HG03196 (cell line): ENCODE measurements at regions not wholly inside any gene's neighbourhood (a gene's known extent, or its start where the extent isn't known, plus 50 kb on each side); places are given as distances from the start of the nearest gene placed in this dataset.

Source experiments
- ATAC-seq: cut with Tn5 transposase; IDR thresholded peaks from one replicate; pipeline ENCODE4 v1.9.1; 2021; ENCODE audit not compliant: unreplicated experiment

DNA sequence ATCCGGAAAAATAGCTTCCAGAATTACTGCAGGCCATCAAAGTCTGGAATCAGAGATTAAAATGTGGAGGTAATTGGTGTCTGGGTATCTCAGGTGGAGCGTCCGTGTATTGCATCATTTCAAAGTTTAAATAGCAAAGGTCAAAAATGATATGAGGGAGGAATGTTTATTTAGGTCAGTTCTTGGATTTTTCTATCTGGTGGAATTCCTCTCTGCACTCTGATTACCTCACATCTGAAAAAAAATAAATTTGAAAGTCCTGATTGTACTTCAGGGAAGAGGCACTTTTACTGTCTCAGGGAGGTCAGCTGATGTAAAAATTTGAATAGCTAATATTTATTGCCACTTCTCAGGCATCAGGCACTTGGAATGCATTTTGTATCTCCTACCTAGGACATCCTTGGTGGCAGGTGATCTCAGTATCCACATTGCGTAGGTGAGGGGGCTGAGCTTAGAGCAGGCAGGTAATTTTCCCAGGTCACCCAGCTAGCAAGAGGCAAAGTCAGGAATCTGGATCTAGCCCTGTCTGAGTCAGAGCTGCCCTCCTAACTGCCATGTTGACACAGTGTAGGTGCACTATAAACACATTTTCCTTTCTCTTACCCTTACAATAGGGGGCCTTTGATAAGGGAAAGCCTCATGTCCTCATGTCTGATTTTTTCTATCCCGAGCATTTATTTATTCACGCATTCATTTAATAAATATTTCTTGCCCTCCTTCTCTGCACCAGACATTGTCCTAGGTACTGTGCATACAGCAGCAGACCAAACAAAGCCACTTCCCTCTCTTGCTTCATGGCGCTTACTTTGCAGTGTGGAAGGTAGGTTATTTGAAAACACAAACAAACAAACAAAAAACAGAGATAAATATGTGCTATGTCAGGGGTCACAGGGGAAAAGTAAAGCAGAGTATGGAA is 454.3 kb downstream of the HAPSTR1 start:
- ATAC-seq = no peak

DNA sequence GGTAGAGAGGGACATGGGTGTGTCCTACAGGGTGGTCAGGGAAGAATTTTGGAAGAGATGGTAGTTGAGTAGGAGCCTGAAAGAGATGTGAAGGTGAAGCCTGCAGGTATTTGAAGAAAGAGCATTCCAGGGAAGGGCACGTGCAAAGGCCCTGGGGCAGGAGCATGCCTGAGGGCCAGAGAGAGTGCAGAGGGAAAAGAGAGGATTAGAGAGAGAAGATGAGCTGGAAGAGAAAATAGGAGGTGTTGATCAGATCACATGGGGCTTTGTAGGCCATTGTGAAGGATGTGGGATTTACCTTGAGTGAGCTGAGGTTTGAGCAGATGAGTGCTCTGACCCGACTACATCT is 455.0 kb downstream of the HAPSTR1 start:
- no peak for ATAC-seq

DNA sequence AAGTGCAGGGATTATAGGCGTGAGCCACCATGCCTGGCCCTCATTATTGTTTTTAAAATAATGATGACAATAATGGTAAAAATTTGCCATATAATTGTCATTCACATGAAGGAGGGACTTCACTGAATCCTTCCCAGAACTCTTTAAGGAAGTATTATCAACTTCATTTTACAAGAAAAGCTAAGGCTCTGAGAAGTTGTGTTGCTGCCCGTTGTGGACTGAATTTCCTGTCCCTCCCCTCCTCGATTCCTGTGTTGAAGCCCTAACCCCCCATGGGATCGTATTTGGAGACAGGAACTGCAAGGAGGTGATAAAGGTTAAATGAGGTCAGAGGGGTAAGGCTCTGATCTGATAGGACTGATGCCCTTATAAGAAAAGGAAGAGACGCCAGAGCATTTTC is 458.0 kb downstream of the HAPSTR1 start:
- ATAC-seq = no peak

GRCh38 chr16:9555051-9555450 is 463.6 kb downstream of the HAPSTR1 start:
- no peak for ATAC-seq

DNA sequence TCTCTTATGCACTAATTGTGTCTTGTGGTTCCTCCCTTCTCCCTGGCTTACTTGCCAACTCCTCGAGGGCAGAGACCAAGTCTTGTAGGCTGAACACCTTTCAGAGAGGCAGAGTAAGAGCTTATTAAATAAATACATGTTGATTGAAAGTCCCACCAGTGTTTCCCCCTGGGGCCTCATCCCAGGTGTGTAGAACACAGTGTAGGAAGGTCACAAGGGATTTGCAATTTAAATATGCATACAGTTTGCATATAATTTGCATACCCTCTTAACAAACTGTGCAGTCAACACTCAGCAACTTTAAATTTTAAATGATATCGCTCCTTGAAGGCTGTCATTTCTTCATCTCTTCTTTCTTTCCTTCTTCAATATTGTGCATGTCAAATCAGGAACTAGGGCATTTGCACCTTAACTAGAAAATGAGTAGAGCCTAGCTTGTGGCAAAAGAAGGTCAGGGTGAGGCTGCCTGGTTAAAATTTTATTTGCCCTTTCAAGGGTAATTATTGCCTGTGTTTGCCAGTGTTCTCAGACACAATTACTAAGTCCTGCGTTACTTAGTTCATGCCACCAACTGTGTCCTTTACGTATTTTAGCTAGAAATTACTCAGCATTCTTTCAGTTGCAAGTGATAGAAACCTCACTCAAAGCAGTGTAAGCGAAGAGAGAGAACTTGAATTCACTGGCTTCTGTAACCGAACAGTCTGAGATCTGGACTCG is 465.7 kb downstream of the HAPSTR1 start:
- no peak for ATAC-seq

- no peak for ATAC-seq
Observed at GRCh38 chr16:9557713-9558112, 466.3 kb downstream of the HAPSTR1 start.

DNA sequence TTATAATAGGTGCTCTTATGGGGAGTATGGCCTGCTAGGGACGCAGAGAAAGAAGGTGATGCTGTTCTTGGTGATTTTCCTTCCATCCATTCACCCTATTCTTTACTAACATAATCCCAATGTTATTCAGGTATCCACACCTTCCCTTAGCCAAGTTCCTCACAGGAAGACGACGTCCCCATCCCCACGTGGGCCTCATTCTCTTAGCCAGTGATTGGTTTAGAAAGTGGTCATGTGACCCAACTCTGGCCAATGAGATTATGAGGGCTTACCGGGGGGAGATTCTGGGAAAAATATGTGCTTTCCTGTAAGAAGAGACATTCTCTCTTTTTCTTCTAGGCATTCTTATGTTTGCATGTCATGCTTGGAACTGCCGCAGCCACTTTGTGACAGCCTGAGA is 474.7 kb downstream of the HAPSTR1 start:
- ATAC-seq = no peak

- no peak for ATAC-seq
Observed at GRCh38 chr16:9567666-9568065, 476.2 kb downstream of the HAPSTR1 start.

GRCh38 chr16:9568261-9568660 is 476.8 kb downstream of the HAPSTR1 start:
- ATAC-seq = no peak

DNA sequence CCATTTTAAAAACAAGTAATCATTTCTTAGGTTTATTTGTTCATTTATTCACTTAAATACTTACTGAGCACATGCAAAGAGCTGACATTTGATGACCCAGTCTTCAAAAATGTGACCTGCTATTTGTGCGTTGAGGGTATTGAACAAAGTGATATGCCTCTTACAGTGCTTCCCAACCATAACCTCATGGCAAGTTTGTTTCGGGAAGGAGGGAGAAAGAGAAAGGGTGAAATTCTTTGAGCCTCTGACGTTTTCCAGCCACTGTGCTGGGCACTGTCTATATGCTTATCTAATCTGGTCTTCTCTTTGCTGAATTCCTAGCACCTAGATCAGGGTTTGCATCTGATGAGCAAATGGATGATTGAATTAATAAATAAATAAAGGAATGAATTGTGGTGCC is 479.1 kb downstream of the HAPSTR1 start:
- no peak for ATAC-seq

GRCh38 chr16:9578459-9578858 is 487.0 kb downstream of the HAPSTR1 start:
- ATAC-seq = no peak

GRCh38 chr16:9580025-9580424 is 488.6 kb downstream of the HAPSTR1 start:
- no peak for ATAC-seq

DNA sequence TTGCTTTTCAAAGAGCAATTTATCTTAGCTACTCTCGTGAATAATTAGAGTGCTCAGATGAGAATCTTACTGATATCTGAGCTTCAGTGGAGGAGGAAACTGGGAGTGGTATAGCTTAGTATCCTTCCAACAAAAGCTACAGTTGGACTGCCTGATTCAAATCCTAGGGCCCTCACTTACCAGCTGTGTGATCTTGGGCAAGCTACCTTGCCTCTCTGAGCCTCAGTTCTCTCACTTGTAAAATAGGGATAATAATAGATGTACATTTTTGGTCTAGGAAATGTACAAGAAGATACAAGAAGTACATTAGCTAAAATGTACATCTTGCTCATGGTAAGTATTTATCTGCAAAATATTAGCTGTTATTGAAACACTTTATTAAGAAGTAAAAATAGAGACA is 502.0 kb downstream of the HAPSTR1 start:
- no peak for ATAC-seq

DNA sequence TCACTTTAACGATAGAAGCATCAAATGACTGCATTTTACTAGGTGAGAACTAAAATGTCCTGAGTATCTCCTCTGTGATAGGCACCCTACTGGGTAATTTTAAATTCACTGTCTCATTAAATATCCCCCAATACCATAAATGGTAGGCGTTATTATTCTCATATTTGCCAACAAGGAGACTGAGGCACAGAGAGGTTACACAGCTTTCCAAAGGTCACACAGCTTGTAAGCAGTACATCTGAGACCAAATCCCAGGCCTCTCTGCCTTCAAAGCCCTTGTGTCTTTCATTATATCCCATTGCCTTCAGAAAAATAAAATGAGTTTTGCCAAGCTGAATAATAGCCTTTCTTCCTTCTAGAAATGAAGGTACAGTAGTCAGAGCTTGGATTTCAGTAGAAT is 502.6 kb downstream of the HAPSTR1 start:
- ATAC-seq = no peak

GRCh38 chr16:9594946-9595345 is 503.5 kb downstream of the HAPSTR1 start:
- ATAC-seq = no peak

- ATAC-seq = no peak
Observed at GRCh38 chr16:9595393-9595792, 503.9 kb downstream of the HAPSTR1 start.

DNA sequence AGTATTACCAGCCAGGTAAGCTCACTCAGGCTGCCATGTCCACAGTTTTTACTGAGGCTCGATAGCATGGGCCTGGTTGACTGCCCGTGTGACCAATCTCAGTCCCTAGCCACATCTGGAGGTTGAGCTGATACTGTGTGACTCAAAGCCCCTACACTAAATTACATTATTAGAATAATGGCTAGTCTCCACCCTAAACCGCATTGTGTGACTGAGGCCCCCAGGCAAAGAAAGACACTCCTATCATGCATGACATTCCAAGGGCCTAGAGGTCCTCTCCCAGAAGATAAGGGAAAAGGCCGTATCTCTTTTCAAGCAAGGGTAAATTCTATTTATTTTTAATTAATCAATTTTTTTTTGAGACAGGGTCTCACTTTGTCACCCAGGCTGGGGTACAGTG is 505.3 kb downstream of the HAPSTR1 start:
- ATAC-seq = no peak

DNA sequence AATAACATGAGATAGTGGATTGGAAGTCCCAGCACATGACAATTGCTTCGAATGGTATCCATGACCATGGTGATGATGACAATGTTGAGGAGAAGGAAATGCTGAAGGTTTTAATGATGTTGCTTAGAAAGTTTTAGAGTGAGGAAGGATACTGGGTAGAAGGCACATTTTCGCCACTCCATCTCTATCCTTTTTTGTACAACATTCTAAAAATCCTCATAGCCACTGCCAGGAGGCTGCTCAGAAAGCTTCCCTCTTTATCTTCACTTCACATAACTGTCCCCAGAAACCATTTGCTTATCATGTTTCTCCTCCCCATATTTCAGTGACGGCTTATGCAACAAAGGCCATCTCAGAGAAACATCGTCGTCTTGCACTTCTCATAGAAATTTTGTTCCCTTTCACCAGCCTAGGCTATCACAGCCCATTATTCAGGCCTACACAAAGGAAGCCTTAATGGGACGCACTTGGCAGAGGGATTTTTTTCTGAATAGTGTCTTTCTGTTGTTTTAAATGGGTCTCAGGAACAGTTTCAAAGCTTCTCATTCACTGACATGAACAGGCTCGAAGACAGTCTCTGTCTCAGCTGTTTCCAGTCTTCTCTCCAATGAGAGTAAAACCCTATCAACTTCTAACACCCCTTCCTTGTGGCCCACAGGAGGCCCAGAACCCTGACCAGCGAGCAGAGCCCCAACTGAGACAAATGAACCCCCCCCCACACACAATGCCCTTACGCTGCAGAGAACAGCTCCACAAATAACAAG is 506.7 kb downstream of the HAPSTR1 start:
- no peak for ATAC-seq

GRCh38 chr16:9598731-9599083 is 507.3 kb downstream of the HAPSTR1 start:
- ATAC-seq = no peak

DNA sequence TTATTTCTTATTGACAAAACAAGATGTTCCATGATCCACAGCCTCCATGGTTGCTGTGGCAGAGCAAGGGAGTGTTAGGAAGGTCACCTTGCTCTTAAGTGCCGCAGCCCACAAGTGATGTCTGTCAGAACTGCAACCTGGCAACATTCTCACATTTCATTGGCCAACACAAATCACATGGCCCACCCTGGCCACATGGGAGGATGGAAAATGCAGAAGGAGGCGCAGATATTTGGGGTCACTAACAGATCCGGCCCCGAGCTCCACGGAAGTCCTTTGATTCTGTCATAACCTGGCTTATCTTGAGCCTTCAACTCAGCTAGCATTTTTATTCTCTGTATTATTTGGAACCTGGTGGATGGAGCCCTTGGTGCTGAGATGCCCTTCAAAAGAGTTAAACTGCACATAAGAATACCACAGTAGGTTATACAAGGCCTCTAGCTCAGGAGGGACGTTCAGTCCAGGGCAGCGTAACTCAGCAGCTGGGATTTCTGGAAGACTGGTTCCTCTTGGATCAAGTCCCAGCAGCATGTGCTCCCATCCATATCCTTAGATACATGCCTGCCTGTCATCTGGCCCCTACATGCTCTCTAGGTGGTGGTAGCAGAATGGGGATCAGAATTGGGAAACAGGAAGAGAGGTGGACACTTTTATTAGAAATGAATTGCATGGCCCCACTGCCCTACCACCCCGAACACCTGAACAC is 508.1 kb downstream of the HAPSTR1 start:
- ATAC-seq = no peak

- ATAC-seq = no peak
Observed at GRCh38 chr16:9602189-9602588, 510.7 kb downstream of the HAPSTR1 start.
